GM23248 (cell line): ENCODE measurements at regions not wholly inside any gene's neighbourhood (a gene's known extent, or its start where the extent isn't known, plus 50 kb on each side); places are given as distances from the start of the nearest gene placed in this dataset.

Experiments used
- EZH2 ChIP-seq: fragments of 200-600 bp; sonication (generic); IDR thresholded peaks from 2 replicates; pipeline ENCODE4 v1.6.1; 2018; ENCODE audit warnings: antibody characterized with exemption, mild to moderate bottlenecking; ENCODE audit not compliant: insufficient read depth, poor library complexity, severe bottlenecking
- EZH2phosphoT487 ChIP-seq: fragments of 200-600 bp; sonication (generic); IDR thresholded peaks from 2 replicates; pipeline ENCODE4 v1.6.1; 2018; ENCODE audit warnings: antibody characterized with exemption, moderate library complexity, mild to moderate bottlenecking, low read depth; ENCODE audit not compliant: insufficient read depth

- TF ChIP-seq EZH2: no peak
- TF ChIP-seq EZH2phosphoT487: no peak
These were observed 280.3 kb upstream of the PODXL start for GRCh38 chr7:131836733-131837132.
